ENCODE measurements at regions not wholly inside any gene's neighbourhood (a gene's known extent, or its start where the extent isn't known, plus 50 kb on each side); places are given as distances from the start of the nearest gene placed in this dataset.

DNA sequence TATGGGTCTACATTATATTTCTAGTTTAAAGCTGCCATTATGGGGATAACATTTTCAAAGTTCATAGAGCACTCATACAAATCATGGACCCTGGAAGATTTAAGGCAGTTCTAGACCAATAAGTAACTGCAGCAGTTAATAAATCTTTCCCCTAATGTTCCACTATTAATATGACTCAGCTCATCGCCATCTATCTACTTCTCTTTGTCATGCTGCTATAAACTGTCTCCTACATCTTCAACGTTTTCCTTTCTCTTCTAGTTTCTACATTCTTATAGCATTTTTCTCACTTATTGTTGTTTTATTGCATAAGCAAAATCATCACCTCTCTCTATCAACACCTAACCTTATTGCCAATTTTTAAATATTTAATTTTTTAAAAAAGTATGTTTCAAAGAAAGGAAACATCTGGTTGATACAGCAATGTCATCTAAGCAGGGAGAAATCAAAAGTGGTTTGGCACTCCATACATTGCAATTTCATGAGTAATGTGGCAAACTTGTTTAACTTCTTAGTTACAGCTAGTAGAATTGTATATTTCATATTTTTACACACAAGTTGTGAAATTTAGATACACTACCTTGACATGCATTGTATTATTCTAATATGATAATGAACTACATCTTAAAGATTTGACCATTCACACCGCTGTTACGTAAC is 1500.4 kb upstream of the MIR17HG start:
- Histone ChIP-seq H3K4me3 (replicated peaks in 1 of 2; ENCODE audit: low read depth in 1 of 2, low read length in 2 of 2) (no peak overlapping the region), H3K27me3 (ENCODE audit: insufficient read depth, low read length) (no peaks in the 10 kb centered on the region), H3K9ac (ENCODE audit: low read length) (no peak overlapping the region), H3K27ac (ENCODE audit: low read depth, low read length) (no peak overlapping the region), H3K79me2 (ENCODE audit: insufficient read depth, low read length) (no peaks in the 10 kb centered on the region), H3K4me1 (ENCODE audit: control insufficient read depth in 1 of 2, insufficient read depth in 2 of 2, low read length in 2 of 2) (no peaks in the 10 kb centered on the region), H3K9me3 (ENCODE audit: control insufficient read depth in 1 of 2, insufficient read depth in 1 of 2, low read depth in 1 of 2, low read length in 2 of 2) (no peaks in the 10 kb centered on the region), H3K36me3 (ENCODE audit: control insufficient read depth in 1 of 2, insufficient read depth in 2 of 2, low read length in 2 of 2) (no peaks in the 10 kb centered on the region), H3K9me2 (ENCODE audit: insufficient read depth) (no peaks in the 10 kb centered on the region), H3K4me2 (ENCODE audit: low read length) (no peak overlapping the region), H2AFZ (ENCODE audit: low read depth, low read length, poor library complexity, severe bottlenecking) (no peak overlapping the region), H4K20me1 (ENCODE audit: insufficient read depth) (no peaks in the 10 kb centered on the region)
- RAD21 ChIA-PET (ENCODE audit: low non-redundant PET in 1 of 2, low total read pairs in 2 of 2, uncharacterized antibody in 2 of 2, unreplicated experiment in 2 of 2): no interaction called here
- no TSS peak for BruUV-seq (replicated peaks)
- DNase-seq (ENCODE audit: low read depth, low spot score): no peak
- TF ChIP-seq EZH2 (IDR thresholded peaks at IDR 0.05) (no peak), TCF7L2 (IDR thresholded peaks at IDR 0.05; ENCODE audit: borderline replicate concordance, extremely low read depth, insufficient read depth, insufficient read length) (no peak), SP1 (IDR thresholded peaks at IDR 0.05; ENCODE audit: low read depth) (no peak), EZH2phosphoT487 (IDR thresholded peaks at IDR 0.05; ENCODE audit: borderline replicate concordance) (no peak), CEBPB (IDR thresholded peaks at IDR 0.05; ENCODE audit: low read depth) (no peak), CBX3 (IDR thresholded peaks at IDR 0.05; ENCODE audit: low read depth) (no peak), POLR2A (IDR thresholded peaks at IDR 0.05; ENCODE audit: borderline replicate concordance, extremely low read depth, insufficient read depth, insufficient read length) (no peak), FOSL1 (IDR thresholded peaks at IDR 0.05; ENCODE audit: low read depth) (no peak), JUND (IDR thresholded peaks at IDR 0.05) (no peak), EGR1 (IDR thresholded peaks at IDR 0.05; ENCODE audit: low read depth) (no peak), RAD21 (IDR thresholded peaks at IDR 0.05; ENCODE audit: low read depth) (no peak), SRF (IDR thresholded peaks at IDR 0.05; ENCODE audit: low read depth) (no peak), YY1 (IDR thresholded peaks at IDR 0.05; ENCODE audit: extremely low read depth, insufficient replicate concordance, low read depth, low read length) (no peak), ZFX (IDR thresholded peaks at IDR 0.05) (no peak), ZNF274 (IDR thresholded peaks at IDR 0.05; ENCODE audit: low read depth, low read length) (no peak)
- TF ChIP-seq, protein P1, sequence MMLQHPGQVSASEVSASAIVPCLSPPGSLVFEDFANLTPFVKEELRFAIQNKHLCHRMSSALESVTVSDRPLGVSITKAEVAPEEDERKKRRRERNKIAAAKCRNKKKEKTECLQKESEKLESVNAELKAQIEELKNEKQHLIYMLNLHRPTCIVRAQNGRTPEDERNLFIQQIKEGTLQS (IDR thresholded peaks at IDR 0.05): no peak
- TF ChIP-seq, protein P2, sequence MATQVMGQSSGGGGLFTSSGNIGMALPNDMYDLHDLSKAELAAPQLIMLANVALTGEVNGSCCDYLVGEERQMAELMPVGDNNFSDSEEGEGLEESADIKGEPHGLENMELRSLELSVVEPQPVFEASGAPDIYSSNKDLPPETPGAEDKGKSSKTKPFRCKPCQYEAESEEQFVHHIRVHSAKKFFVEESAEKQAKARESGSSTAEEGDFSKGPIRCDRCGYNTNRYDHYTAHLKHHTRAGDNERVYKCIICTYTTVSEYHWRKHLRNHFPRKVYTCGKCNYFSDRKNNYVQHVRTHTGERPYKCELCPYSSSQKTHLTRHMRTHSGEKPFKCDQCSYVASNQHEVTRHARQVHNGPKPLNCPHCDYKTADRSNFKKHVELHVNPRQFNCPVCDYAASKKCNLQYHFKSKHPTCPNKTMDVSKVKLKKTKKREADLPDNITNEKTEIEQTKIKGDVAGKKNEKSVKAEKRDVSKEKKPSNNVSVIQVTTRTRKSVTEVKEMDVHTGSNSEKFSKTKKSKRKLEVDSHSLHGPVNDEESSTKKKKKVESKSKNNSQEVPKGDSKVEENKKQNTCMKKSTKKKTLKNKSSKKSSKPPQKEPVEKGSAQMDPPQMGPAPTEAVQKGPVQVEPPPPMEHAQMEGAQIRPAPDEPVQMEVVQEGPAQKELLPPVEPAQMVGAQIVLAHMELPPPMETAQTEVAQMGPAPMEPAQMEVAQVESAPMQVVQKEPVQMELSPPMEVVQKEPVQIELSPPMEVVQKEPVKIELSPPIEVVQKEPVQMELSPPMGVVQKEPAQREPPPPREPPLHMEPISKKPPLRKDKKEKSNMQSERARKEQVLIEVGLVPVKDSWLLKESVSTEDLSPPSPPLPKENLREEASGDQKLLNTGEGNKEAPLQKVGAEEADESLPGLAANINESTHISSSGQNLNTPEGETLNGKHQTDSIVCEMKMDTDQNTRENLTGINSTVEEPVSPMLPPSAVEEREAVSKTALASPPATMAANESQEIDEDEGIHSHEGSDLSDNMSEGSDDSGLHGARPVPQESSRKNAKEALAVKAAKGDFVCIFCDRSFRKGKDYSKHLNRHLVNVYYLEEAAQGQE (IDR thresholded peaks at IDR 0.05; ENCODE audit: low read depth): no peak
- TF ChIP-seq, protein P3, sequence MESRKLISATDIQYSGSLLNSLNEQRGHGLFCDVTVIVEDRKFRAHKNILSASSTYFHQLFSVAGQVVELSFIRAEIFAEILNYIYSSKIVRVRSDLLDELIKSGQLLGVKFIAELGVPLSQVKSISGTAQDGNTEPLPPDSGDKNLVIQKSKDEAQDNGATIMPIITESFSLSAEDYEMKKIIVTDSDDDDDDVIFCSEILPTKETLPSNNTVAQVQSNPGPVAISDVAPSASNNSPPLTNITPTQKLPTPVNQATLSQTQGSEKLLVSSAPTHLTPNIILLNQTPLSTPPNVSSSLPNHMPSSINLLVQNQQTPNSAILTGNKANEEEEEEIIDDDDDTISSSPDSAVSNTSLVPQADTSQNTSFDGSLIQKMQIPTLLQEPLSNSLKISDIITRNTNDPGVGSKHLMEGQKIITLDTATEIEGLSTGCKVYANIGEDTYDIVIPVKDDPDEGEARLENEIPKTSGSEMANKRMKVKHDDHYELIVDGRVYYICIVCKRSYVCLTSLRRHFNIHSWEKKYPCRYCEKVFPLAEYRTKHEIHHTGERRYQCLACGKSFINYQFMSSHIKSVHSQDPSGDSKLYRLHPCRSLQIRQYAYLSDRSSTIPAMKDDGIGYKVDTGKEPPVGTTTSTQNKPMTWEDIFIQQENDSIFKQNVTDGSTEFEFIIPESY (IDR thresholded peaks at IDR 0.05; ENCODE audit: extremely low read depth, insufficient replicate concordance, low read length): no peak
- TF ChIP-seq, protein P4, sequence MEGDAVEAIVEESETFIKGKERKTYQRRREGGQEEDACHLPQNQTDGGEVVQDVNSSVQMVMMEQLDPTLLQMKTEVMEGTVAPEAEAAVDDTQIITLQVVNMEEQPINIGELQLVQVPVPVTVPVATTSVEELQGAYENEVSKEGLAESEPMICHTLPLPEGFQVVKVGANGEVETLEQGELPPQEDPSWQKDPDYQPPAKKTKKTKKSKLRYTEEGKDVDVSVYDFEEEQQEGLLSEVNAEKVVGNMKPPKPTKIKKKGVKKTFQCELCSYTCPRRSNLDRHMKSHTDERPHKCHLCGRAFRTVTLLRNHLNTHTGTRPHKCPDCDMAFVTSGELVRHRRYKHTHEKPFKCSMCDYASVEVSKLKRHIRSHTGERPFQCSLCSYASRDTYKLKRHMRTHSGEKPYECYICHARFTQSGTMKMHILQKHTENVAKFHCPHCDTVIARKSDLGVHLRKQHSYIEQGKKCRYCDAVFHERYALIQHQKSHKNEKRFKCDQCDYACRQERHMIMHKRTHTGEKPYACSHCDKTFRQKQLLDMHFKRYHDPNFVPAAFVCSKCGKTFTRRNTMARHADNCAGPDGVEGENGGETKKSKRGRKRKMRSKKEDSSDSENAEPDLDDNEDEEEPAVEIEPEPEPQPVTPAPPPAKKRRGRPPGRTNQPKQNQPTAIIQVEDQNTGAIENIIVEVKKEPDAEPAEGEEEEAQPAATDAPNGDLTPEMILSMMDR (IDR thresholded peaks at IDR 0.05 in 2 of 3, conservative IDR thresholded peaks at IDR 0.05 in 1 of 3; ENCODE audit: borderline replicate concordance in 1 of 3, insufficient read depth in 1 of 3, low read depth in 2 of 3, low read length in 2 of 3): no peak
- TF ChIP-seq, protein P5, sequence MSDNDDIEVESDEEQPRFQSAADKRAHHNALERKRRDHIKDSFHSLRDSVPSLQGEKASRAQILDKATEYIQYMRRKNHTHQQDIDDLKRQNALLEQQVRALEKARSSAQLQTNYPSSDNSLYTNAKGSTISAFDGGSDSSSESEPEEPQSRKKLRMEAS (IDR thresholded peaks at IDR 0.05): no peak
- no peak for ATAC-seq
- intact Hi-C loops (cut with micrococcal nuclease): no loop called here
- CTCF ChIA-PET: no interaction called here
- POLR2A ChIA-PET: no interaction called here

All from HCT116 (cell line).